Uterus (tissue), 3 donors: ENCODE measurements at regions not wholly inside any gene's neighbourhood (a gene's known extent, or its start where the extent isn't known, plus 50 kb on each side); places are given as distances from the start of the nearest gene placed in this dataset.

Experiments used
- DNase-seq, 2 donors: peaks; one replicate each; pipeline ENCODE4 v3.0.0-alpha.2; 2019 to 2020
- H3K27ac ChIP-seq, 2 donors: fragments of 200-600 bp; sonication (generic); 1 replicate in 1 of 2; 2 replicates in 1 of 2; pipeline ENCODE4 v1.5.1; 2016 to 2018
- H3K27me3 ChIP-seq, 2 donors: fragments of 200-600 bp; sonication (generic); one replicate each; pipeline ENCODE4 v1.5.1; 2018 to 2019; ENCODE audit warnings: control low read depth in 1 of 2
- H3K36me3 ChIP-seq, 2 donors: fragments of 200-600 bp; sonication (generic); one replicate each; pipeline ENCODE4 v1.5.1; 2019; ENCODE audit warnings: control low read depth in 1 of 2
- H3K4me1 ChIP-seq, 2 donors: fragments of 200-600 bp; sonication (generic); one replicate each; pipeline ENCODE4 v1.5.1; 2018 to 2019; ENCODE audit warnings: control low read depth in 1 of 2
- H3K4me3 ChIP-seq, 2 donors: fragments of 200-600 bp; sonication (generic); 1 replicate in 1 of 2; 2 replicates in 1 of 2; pipeline ENCODE4 v1.5.1; 2018 to 2019; ENCODE audit warnings: mild to moderate bottlenecking in 1 of 2
- H3K9me3 ChIP-seq, 2 donors: fragments of 200-600 bp; sonication (generic); one replicate each; pipeline ENCODE4 v1.5.1; 2019; ENCODE audit warnings: control low read depth in 1 of 2
- CTCF ChIP-seq, 4 experiments: fragments of 200-600 bp in 2 of 4; fragments of 450-650 bp in 2 of 4; sonication (generic) in 2 of 4; IDR thresholded peaks; one replicate each; pipeline ENCODE4 v1.5.1; 2016 to 2019; ENCODE audit warnings: antibody characterized with exemption in 4 of 4, mild to moderate bottlenecking in 2 of 4, moderate library complexity in 1 of 4
- POLR2A ChIP-seq, 2 donors: fragments of 450-650 bp; IDR thresholded peaks; one replicate each; pipeline ENCODE4 v1.6.1; 2016; ENCODE audit warnings: antibody characterized with exemption in 2 of 2, mild to moderate bottlenecking in 1 of 2, moderate library complexity in 1 of 2
- intact Hi-C: fragments of 100-400 bp; cut with DNase I; formaldehyde crosslinking; loops from one replicate; pipeline ENCODE4 v1.15.1; 2023; ENCODE audit warnings: low total_unique reads
- donor health status: DM: yes; HTN: yes; CAD: no.

- DNase-seq: peak in 1 of 2 donors; percentile 23
- Histone ChIP-seq H3K27ac (no peak overlapping the region), H3K36me3 (no peaks in the 10 kb centered on the region), H3K27me3 (no peaks in the 10 kb centered on the region), H3K4me3 (no peak overlapping the region), H3K4me1 (no peaks in the 10 kb centered on the region), H3K9me3 (no peaks in the 10 kb centered on the region)
- intact Hi-C loops: no loop called here
- TF ChIP-seq CTCF (IDR thresholded peaks at IDR 0.05): no peak
- TF ChIP-seq POLR2A (IDR thresholded peaks at IDR 0.05): no peak
Observed at GRCh38 chr20:39421571-39422105, 459.5 kb downstream of the DHX35 start.

- H3K36me3 ChIP-seq: no peaks in the 10 kb centered on the region
- H3K27ac ChIP-seq: no peak overlapping the region
- H3K9me3 ChIP-seq: no peaks in the 10 kb centered on the region
- intact Hi-C loops: no loop called here
- no peaks in the 10 kb centered on the region for H3K27me3 ChIP-seq
- no peak for TF ChIP-seq POLR2A (IDR thresholded peaks at IDR 0.05)
- no peak for TF ChIP-seq CTCF (IDR thresholded peaks at IDR 0.05)
- no peak for DNase-seq
- H3K4me3 ChIP-seq: no peak overlapping the region
- no peaks in the 10 kb centered on the region for H3K4me1 ChIP-seq
Observed at GRCh38 chr20:39412091-39412490, 449.9 kb downstream of the DHX35 start.

GRCh38 chr20:39399463-39399862, 437.3 kb downstream of the DHX35 start:
- Histone ChIP-seq H3K36me3 (no peaks in the 10 kb centered on the region), H3K27me3 (no peaks in the 10 kb centered on the region), H3K4me3 (no peak overlapping the region), H3K4me1 (no peaks in the 10 kb centered on the region), H3K9me3 (no peaks in the 10 kb centered on the region), H3K27ac (no peak overlapping the region)
- no peak for TF ChIP-seq POLR2A (IDR thresholded peaks at IDR 0.05)
- TF ChIP-seq CTCF (IDR thresholded peaks at IDR 0.05): no peak
- no peak for DNase-seq
- intact Hi-C loops: no loop called here

GRCh38 chr20:39398656-39399055, 436.5 kb downstream of the DHX35 start:
- H3K9me3 ChIP-seq: no peaks in the 10 kb centered on the region
- no peaks in the 10 kb centered on the region for H3K27me3 ChIP-seq
- no peak overlapping the region for H3K4me3 ChIP-seq
- intact Hi-C loops: no loop called here
- TF ChIP-seq POLR2A (IDR thresholded peaks at IDR 0.05) (no peak), CTCF (IDR thresholded peaks at IDR 0.05) (no peak)
- H3K4me1 ChIP-seq: no peaks in the 10 kb centered on the region
- H3K27ac ChIP-seq: no peak overlapping the region
- no peaks in the 10 kb centered on the region for H3K36me3 ChIP-seq
- DNase-seq: no peak

GRCh38 chr20:39397646-39398045, 435.5 kb downstream of the DHX35 start:
- Histone ChIP-seq H3K4me1 (no peaks in the 10 kb centered on the region), H3K9me3 (no peaks in the 10 kb centered on the region), H3K27ac (no peak overlapping the region), H3K36me3 (no peaks in the 10 kb centered on the region), H3K4me3 (no peak overlapping the region), H3K27me3 (no peaks in the 10 kb centered on the region)
- TF ChIP-seq CTCF (IDR thresholded peaks at IDR 0.05) (no peak), POLR2A (IDR thresholded peaks at IDR 0.05) (no peak)
- DNase-seq: no peak
- intact Hi-C loops: no loop called here
